Hematopoietic multipotent progenitor cell treated with erythropoietin and hydrocortisone succinate and interleukin-3 and kit ligand, for 4 days (in vitro differentiated cells): ENCODE measurements at regions not wholly inside any gene's neighbourhood (a gene's known extent, or its start where the extent isn't known, plus 50 kb on each side); places are given as distances from the start of the nearest gene placed in this dataset.

Source experiments
- DNase-seq: peaks from one replicate; pipeline ENCODE4 v3.0.0-alpha.2; 2015

DNA sequence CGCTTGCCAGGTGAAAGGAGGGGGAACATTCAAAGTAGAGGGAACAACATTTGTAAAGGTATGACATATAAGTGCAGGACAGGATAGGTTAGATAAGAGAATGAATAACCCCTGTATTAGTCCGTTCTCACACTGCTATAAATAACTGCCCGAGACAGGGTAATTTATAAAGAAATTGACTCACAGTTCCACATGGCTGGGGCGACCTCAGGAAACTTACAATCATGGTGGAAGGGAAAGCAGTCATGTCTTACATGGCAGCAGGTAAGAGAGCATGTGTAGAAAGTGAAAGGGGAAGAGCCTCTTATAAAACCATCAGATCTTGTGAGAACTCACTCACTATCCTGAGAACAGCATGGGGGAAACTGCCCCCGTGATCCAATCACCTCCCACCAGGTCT is 223.8 kb downstream of the SOX9 start:
- DNase-seq = no peak

DNA sequence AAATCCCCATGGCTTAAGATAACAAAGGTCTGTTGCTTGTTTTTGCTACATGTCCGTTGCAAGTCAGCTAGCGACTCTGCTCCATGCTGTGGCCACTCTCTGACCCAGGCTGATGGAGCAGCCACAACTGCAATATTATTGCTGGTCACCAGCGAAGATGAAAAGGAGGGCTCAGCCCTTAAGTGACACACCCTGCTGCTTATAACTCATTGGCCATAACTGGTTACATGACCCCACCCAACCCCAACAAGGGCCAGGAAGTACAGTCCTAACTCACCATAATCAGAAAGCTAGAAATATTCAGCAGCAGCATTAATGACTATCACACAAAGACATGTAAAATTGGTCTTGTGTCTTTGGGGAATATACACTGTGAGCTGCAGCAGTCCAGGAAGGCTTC is 224.3 kb downstream of the SOX9 start:
- DNase-seq = no peak

DNA sequence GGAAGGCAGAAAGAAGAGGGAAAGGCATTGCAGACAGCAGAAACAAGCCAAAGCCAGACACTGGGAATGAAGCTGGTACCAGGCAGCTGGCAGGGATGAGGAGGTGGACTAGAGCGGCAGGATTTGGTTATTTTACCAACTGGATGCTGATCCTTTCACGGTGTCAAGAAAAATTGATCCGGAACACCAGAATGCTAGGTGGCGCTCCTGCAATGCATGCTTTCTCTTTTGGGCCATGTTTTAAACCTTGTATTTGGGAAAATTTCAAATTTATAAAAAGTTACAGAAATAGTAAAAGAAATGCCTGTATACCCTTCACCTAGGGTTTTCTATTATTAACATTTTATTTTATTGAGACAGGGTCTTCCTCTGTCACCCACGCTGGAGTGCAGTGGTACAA is 224.7 kb downstream of the SOX9 start:
- no peak for DNase-seq

DNA sequence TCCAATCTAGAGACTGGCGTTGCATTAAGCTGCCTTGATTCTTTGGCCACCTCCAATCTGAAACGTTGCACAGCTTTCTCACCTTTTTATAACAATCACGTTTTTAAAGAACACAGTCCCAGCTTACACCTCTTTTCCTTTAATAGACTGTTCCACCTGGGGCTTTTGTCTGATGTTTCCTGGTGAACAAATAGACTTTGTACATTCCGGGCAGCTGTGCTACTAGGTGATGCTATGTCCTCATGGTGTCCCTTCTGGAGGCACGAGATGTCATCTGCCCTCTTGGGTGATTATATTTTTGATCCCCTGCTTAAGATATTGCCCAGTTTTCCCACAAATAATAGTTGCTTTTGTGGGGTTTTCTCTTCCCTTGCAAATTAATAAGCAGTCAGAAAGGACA is 225.5 kb downstream of the SOX9 start:
- no peak for DNase-seq

DNA sequence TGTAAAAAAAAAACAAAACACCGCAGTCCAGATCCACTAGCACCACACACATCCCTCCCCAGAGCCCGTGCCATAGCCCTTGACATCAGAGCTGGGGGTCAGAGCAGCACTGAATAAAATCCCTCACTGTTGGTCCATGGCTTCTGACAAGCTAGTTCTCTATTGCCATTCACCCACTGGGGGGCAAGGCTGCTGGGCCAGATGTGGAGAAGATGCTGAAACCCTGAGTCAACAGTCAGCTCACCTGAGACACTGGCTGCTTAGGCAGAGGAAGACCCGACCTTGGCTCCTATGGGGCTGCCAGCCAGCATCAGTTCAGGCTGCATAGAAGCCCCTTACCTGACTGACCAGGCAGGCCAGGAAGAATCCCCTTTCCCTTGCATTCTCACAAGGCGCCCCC is 228.2 kb downstream of the SOX9 start:
- no peak for DNase-seq

DNA sequence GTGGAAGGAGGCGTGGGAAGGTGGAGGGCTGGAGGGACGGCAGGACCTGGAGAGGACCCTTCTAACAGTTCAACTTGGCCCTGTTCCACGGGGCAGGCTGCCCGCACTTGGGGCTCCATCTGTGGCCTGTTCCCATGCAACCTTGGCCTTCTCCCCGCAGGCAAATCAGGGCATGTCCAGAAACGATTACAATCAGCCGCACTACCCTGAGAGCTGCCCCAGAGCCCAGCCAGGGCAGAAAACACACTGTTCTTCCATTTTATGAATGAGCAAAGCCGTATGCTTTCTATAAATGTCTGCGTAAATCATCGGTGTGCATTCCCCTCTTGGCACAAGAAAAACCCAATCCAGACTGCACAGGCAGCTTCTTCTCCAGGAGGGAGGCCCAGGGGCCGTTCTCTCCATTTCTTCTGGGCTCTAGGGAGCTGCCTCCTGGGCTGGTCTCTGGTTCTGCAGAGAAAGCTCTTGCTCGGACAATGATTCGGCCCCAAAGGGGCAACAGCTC is 228.7 kb downstream of the SOX9 start:
- DNase-seq = no peak

DNA sequence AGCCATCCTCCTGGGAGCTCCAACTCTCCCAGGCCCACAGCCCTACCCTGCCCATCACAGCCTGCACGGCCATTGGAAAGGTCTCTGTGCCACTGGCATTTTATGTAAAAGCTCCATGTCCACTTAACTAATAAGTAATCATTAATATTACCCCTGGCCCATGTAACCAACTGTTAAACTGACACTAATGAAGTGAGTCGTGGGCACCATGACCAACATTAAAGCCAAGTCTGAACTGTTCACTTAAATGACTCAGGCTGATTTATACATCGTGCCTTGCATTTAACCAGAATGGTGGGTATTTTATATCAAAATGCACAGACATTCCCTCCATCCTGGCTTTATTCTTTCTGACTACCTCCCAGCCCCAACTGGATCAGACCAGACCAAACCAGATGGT is 229.3 kb downstream of the SOX9 start:
- DNase-seq = no peak

DNA sequence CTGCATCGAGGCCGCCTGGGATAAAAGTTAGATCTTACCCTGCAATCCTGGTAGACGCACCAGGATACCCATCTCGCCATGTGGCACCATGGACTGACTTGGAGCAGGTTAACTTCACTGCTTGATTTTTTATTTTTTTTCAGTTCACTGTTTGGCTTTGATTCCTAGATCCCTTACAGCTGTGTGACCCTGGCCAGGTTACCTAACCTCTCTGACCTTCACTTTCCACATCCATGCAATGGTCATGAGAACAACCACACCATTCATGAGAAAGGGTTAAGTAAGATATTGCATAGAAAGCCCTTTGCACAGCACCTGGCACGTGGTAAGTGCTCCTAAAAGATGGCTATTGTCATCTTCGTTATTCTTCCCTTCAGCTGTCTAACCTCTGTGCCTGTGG is 230.5 kb downstream of the SOX9 start:
- no peak for DNase-seq

DNA sequence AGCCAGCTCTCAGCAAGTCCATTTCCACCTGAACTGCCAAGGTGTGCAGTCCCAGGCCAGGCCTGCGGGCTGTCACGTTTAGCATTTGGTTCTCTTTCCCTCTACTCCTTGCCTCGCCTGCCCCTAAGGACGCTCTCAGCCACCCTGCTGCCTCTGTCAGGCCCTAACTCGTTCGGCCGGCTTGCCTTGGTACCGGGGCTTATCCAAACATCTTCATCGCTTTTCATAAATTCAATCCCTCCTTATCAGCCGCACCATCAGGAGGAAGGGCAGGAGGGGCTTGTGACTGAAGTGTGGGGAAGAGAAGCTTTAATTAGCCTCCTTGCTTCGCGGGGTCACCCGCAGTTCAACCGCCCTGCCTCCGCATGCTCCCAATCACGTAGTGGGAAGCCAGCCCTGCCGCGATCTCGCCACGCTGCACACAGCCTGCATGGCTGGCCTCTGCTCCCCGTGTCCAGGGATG is 231.1 kb downstream of the SOX9 start:
- DNase-seq = no peak

DNA sequence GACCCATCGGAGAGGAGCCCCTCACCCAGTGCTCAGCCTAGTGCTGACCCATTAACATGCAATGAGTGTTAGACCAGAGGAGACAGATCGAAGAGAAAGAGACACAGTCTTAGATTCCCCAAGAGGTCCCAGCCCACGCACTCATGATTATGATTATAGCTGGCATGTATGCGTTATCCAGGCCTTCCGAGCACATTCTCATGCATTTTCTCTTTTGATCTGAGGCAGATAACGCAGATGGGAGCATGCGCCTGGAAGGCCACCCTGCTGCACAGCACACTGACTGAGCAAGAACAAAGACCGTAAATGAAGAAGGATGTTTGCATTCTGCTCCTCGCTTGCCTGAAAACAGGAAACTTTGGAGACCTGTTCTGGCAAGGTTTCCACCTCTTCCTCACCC is 232.7 kb downstream of the SOX9 start:
- DNase-seq = no peak

DNA sequence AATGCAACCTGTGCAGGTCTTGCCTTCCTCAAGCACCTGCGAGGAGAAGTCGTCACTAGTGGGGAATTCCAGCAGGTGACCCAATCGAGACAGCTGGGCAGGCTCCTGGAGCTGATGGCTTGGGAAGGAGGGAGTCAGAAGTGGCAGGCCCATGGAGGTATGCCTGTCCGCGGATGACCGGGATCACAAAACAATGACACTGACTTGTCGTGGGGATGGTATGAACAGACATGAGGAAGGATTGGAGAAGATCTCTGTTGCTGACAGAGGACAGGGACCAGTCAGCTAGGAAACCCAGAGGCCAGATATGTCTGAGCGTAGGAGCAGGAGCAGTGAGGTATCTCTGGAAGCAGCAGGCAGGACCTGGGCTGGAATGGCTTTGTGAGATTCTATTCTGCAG is 233.3 kb downstream of the SOX9 start:
- no peak for DNase-seq

DNA sequence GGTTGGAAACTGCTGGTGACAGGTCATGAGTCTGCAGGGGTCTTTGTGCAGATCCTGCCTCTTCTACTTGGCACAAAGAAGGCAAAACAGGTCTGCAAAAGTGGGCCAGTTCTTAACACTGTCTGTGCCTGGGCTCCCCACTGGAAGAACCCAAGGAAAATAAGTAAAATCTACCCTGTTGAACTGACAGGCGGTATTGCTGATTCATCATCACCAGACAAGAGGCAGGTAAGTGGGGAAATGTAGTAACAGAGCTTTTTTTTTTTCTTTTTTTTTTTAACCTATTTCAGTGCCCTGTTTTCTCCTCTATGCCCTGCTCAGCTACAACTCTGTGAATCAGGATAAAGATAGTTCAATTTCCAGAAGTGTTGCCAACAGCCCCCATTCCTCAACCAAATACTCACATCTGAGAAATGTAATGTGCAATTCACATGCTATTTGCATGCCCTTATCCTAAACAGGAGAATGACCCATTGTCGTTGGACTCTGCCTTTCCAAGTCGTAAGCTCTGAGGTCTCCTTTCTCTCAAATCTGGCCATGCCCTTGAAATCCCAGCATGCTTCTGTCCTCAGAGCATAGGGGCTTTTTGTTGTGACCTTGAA is 237.0 kb downstream of the SOX9 start:
- no peak for DNase-seq

DNA sequence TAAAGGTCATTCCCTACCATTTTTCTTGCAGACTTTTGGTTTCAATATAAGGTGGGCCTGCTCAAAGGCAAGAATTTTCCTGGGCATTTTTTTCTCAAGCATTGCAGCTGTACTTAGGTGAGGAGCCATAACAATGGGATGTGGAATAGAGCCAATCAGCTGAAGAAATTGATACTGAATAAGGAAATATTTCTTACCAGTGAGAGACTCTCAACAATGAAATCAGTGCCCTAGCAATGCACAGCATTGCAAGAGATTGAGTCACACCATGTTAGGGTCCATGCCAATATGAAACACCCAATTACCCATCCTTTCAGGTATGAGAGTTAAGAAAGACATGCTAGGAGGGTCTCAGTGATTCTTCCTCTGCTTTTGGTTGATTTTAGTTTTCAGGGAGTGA is 237.6 kb downstream of the SOX9 start:
- DNase-seq = no peak

DNA sequence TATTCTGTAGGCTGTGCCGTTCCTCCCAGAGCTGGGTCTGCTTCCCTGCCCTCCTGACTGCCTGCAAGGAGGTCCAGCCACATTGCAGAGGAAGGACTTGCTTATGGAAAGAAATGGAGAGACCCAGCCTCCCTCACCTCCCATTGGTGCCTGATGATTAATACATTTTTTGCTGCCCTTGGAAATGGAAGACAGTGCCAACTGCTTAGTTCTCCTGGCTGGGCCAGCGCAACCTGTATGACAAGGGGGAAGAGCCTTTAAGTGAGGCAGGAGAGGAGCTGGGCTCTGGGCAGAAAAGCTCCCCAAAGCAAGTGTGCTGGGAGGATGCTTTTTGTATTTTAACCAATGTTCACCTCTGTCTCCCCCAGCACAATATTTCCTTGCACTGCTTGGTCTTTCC is 238.5 kb downstream of the SOX9 start:
- no peak for DNase-seq

DNA sequence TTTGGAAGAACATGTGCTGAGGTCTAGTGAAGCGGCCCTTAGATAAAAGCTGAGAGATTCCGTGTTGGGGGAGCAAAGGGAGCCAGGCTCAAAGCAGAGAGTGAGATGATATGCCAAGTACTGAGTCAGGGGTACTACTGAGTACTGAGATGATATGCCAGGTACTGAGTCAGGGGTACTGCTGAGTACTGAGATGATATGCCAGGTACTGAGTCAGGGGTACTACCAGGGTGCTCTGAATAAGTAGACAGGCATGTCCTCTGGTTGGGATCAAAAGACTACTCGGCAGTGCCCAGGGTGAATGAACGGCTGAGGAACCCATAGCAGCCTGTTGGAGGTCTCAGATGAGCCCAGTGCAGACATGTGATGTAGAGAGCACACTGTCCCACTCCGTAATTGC is 239.0 kb downstream of the SOX9 start:
- no peak for DNase-seq

DNA sequence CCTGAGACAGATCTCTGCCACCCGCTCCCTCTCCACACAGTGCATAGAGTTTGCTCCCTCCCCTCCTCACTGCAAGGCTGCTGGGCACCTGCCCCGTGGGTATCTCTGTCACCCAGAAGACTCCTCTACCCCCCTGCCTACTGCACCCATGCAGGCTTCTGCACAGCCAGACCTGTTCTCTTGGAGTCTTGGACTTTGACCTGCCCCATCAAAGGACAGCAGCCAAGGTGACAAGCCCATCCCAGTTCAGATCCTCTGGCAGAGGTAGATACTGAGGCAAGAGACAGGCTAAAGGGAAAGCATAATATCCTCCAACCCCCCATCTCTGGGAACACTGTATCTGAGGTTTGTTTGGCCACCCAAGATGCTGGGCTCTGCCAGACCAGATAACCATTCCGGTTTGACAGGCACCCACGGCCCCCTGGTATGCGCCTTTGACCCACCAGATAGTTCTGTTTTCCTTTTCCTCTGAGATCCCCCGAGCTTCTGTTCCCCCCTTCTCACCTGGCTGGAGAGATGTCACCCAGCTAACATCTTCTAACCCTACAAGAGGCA is 239.6 kb downstream of the SOX9 start:
- no peak for DNase-seq

DNA sequence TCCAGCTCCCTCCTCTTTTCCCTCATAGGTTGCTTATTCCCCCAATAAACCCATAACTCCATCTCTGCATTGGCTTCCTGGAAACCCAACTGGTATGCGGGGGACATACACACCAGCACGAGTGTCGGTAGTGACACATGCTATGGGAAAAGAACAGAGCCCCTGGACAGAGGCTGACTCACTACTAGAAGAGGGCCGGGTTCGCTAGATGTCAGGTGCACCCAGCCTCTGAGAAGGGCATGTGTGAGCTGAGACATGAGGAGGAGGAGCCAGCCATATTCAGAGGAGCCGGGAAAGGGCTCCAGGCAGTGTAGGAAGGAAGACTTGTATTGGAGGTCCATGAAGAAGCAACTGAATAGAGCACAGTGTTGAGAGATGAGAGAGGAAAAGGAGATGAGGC is 241.1 kb downstream of the SOX9 start:
- DNase-seq = no peak

DNA sequence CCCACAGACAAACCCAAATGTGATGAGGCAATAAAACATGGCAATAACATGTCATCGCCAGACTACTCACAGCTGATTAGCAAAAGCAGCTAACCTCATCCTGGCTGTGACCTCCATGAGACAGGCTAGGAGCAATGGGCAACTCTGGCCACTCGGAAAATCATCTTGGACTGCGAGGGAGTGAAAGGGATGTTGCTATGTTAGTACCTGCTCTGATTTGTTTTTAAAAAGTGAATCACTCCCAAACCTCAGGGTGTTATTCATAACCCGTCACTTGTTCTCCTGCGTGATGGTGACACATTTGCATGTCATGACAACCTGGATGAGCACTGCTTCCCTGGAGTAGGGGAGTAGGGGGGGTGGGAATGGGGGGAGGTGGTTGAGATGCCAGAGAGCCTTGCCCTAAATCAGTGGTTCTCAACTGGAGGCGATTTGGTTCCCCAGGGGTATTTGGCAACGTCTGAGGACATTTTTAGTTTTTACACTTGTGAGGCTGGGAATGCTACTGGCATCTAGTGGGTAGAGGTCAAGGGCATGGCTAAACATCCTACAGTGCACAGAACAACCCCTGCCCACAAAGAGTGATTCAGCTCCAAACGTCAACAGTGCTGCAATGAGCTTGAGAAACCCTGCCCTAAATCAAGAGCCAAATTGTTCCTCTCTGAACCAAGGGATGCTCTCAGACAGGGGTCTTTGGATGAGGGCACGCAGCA is 241.7 kb downstream of the SOX9 start:
- DNase-seq = no peak

DNA sequence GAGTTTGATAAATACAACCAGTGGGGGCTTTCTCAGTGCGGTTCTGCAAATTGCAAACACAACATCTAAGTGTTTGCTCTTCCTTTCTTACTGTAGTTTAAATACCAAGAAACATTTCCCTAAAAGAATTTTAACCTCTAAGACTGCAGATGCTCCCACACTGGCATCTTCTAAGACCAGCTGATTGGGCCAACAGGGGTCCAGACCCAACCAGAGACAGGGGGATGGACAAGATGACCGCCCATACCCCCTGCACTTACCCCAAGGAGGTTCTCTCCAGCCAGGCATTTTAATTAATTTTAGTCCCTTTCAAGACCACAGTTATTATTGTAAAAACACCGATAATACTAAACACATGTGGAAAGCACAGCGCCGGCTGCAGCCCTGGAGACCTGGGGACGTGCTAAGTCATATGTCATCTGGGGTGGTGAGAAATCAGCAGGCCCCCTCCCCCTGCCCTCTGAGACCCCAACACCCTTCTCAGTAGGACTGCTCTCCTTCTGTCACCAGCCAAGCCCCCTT is 242.3 kb downstream of the SOX9 start:
- no peak for DNase-seq

DNA sequence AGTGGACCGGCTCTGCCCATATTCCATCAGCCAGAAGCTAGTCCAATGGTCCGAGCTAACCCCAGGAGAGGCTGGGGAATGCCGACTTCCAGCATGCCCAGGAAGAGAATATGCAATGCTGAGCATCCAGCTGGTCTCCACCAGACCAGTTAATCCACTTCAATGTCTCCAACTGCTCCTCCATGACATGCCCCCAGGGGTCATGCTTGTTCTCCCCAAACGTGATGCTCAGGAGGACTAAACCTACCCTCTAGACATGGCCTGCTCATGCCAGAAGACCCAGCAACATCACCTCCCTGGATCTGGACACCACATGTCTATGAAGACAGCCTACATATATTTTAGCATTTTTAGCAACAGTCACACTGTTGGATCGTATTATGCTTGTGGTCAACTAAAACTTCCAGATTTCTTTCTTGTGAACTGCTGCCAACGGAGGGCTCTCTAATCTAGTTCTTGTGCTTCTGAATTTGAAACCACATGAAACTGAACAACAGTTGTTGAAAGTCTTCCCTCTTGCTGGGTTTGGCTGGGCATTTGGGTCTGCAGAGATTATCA is 245.1 kb downstream of the SOX9 start:
- DNase-seq = no peak

DNA sequence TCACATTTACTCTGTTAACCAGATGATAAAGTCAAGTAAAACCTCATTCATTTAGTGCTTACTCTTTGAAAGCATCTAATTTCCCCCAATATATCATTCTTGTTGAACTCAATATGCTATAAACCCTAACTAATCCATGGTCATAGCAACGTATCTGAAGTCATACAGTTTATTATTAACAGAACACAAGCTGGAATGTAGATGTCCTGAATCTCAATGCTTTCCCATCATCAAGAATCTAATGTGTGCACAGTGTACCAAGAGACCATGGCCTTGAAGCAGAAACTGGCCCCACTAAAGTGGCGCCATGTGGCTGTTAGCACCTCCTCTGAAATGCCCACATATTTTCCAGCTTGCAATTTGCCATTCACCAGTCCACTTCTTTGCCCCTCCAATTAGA is 245.8 kb downstream of the SOX9 start:
- no peak for DNase-seq

DNA sequence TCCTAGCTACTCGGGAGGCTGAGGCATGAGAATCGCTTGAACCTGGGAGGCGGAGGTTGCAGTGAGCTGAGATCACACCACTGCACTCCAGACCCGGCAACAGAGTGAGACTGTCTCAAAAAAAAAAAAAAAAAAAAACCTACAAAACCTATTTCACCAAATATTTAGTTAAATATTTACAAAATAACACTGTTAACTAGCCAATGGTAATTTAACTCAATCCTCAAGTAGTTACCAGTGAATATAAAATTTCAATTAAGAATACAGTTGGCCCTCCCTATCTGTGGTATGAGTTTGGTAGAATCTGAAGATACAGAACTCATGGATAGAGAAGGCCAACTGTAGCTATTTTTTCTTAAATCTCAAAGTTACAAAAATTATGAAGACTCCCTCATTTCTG is 247.4 kb downstream of the SOX9 start:
- no peak for DNase-seq

DNA sequence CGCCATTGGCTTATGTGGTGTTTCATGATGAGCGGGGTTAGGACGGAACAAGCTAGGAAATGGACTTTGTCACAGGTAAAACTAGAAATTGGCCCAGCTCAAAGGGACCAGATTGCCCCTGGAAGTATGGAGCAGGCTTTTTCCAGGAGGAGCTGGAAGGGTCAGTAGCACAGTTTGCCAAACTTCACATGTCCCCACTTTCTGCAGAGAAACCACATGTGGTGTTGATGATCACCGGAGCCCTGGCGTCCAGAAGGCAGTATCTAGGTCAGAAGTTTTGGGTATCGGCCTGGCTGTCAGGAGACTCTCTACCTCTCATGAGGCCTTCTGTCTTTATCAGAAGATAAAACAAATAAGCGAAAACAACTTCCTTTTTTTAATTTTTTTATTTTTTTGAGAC is 248.5 kb downstream of the SOX9 start:
- DNase-seq = no peak

DNA sequence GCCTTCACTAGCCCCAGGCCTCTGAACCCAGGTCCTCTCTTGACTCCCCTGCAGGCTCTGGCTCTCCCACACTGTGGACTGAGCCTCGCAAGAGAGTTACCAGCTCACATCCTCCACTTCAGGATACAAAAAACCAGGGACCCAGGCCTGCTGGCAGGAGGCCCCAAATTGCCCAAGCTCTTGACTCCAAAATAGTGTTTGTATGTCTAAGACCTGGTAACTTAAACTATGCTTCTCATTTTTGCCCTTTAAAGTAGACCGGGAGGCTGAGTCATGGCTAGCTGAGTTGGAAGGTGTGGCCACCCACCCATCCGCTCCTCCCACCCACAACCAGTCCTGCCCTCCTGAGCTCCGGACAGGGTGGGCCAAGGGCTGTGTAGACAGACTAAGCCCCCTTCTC is 250.0 kb downstream of the SOX9 start:
- DNase-seq = no peak
